ENCODE measurements at regions not wholly inside any gene's neighbourhood (a gene's known extent, or its start where the extent isn't known, plus 50 kb on each side); places are given as distances from the start of the nearest gene placed in this dataset.

GRCh38 chr6:1538810-1539478, 70.8 kb upstream of the FOXC1 start:
- TF ChIP-seq CTCF (IDR thresholded peaks at IDR 0.05; ENCODE audit: insufficient read depth, low read length, poor library complexity, severe bottlenecking) = no peak
- Histone ChIP-seq H3K36me3 (ENCODE audit: control insufficient read depth, insufficient read depth, low read length) (no peaks in the 10 kb centered on the region), H3K27me3 (ENCODE audit: control insufficient read depth, insufficient read depth, low read length) (no peaks in the 10 kb centered on the region), H3K4me3 (ENCODE audit: low read depth, low read length) (no peak overlapping the region)
- no peak for DNase-seq (ENCODE audit: low read depth)

DNA sequence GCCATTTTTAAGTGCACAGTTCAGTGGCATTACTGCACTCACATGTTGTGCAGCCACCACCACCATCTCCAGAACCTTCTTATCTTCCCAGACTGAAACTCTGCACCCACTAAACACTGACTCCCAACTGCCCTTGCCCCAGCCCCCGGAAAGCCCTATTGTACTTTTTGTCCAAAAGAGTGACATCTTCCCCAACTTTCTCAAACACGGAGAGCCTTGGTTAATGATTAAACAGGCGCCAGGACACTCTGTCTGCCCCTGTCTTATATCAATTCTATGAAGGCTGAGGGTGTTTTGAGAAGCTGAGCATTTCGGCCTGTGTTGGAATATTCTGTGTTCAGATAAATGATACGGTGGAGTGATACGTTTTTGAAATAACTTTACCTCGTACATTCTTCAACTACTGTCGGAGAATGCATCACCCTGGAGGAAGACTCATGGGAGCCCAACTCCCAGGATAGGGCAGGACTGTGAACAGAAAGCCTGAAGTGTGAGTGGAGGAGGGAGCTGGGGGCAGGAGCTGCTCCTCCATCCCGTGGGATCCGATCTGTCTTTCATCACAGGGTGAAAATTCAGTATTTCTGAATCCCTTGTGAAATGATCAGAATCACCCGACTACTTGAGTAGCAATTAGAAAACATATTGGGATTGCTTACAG, 68.7 kb upstream of the FOXC1 start:
- TF ChIP-seq CTCF (IDR thresholded peaks at IDR 0.05; ENCODE audit: insufficient read depth, low read length, poor library complexity, severe bottlenecking) = no peak
- H3K4me3 ChIP-seq (ENCODE audit: low read depth, low read length) = no peak overlapping the region
- DNase-seq (ENCODE audit: low read depth) = no peak
- H3K27me3 ChIP-seq (ENCODE audit: control insufficient read depth, insufficient read depth, low read length) = no peaks in the 10 kb centered on the region
- H3K36me3 ChIP-seq (ENCODE audit: control insufficient read depth, insufficient read depth, low read length) = no peaks in the 10 kb centered on the region

- no peak for DNase-seq (ENCODE audit: low read depth)
- no peak for TF ChIP-seq CTCF (IDR thresholded peaks at IDR 0.05; ENCODE audit: insufficient read depth, low read length, poor library complexity, severe bottlenecking)
Observed at GRCh38 chr6:1542335-1542734, 67.4 kb upstream of the FOXC1 start.

GRCh38 chr6:1542764-1543163, 67.0 kb upstream of the FOXC1 start:
- no peaks in the 10 kb centered on the region for H3K27me3 ChIP-seq (ENCODE audit: control insufficient read depth, insufficient read depth, low read length)
- no peak overlapping the region for H3K4me3 ChIP-seq (ENCODE audit: low read depth, low read length)
- DNase-seq (ENCODE audit: low read depth) = no peak

More at GRCh38 chr6:1542335-1542734, 67.4 kb upstream of the FOXC1 start:
- H3K27me3 ChIP-seq (ENCODE audit: control insufficient read depth, insufficient read depth, low read length) = no peaks in the 10 kb centered on the region
- no peak overlapping the region for H3K4me3 ChIP-seq (ENCODE audit: low read depth, low read length)
- no peaks in the 10 kb centered on the region for H3K36me3 ChIP-seq (ENCODE audit: control insufficient read depth, insufficient read depth, low read length)

DNA sequence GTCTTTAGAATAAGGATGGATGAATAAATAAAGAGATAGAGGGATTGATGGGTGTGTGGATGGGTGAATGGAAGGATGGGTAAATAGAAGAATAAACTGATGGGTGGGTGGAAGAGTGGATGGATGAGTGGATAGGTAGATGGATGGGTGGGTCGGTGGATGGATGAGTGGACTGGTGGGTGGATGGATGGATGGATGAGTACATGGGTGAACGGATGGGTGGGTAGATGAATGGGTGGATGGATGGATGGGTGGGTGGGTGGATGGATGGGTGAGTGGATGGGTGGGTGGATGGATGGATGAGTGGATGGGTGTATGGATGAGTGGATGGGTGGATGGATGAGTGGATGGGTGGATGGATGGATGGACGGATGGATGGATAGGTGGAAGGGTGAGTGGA, 65.7 kb upstream of the FOXC1 start:
- H3K36me3 ChIP-seq (ENCODE audit: control insufficient read depth, insufficient read depth, low read length) = no peaks in the 10 kb centered on the region
- no peak overlapping the region for H3K4me3 ChIP-seq (ENCODE audit: low read depth, low read length)
- DNase-seq (ENCODE audit: low read depth) = no peak
- no peaks in the 10 kb centered on the region for H3K27me3 ChIP-seq (ENCODE audit: control insufficient read depth, insufficient read depth, low read length)
- TF ChIP-seq CTCF (IDR thresholded peaks at IDR 0.05; ENCODE audit: insufficient read depth, low read length, poor library complexity, severe bottlenecking) = no peak

More at GRCh38 chr6:1542764-1543163, 67.0 kb upstream of the FOXC1 start:
- H3K36me3 ChIP-seq (ENCODE audit: control insufficient read depth, insufficient read depth, low read length) = no peaks in the 10 kb centered on the region
- no peak for TF ChIP-seq CTCF (IDR thresholded peaks at IDR 0.05; ENCODE audit: insufficient read depth, low read length, poor library complexity, severe bottlenecking)
